ENCODE measurements at regions not wholly inside any gene's neighbourhood (a gene's known extent, or its start where the extent isn't known, plus 50 kb on each side); places are given as distances from the start of the nearest gene placed in this dataset.

- no peak for TF ChIP-seq POLR2A (IDR thresholded peaks at IDR 0.05)
- TF ChIP-seq, protein P1, sequence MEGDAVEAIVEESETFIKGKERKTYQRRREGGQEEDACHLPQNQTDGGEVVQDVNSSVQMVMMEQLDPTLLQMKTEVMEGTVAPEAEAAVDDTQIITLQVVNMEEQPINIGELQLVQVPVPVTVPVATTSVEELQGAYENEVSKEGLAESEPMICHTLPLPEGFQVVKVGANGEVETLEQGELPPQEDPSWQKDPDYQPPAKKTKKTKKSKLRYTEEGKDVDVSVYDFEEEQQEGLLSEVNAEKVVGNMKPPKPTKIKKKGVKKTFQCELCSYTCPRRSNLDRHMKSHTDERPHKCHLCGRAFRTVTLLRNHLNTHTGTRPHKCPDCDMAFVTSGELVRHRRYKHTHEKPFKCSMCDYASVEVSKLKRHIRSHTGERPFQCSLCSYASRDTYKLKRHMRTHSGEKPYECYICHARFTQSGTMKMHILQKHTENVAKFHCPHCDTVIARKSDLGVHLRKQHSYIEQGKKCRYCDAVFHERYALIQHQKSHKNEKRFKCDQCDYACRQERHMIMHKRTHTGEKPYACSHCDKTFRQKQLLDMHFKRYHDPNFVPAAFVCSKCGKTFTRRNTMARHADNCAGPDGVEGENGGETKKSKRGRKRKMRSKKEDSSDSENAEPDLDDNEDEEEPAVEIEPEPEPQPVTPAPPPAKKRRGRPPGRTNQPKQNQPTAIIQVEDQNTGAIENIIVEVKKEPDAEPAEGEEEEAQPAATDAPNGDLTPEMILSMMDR (IDR thresholded peaks at IDR 0.05), result no peak
- TF ChIP-seq POLR2AphosphoS5 (IDR thresholded peaks at IDR 0.05), result no peak
Measured at GRCh38 chr15:26201177-26201858, 338.2 kb upstream of the ATP10A start.
